Natural killer cell (primary cell): ENCODE measurements at regions not wholly inside any gene's neighbourhood (a gene's known extent, or its start where the extent isn't known, plus 50 kb on each side); places are given as distances from the start of the nearest gene placed in this dataset.

Source experiments
- ATAC-seq, 3 donors: fragments of 150-1000 bp in 2 of 3; fragments of 200-7000 bp in 1 of 3; cut with Tn5 transposase; 1 replicate in 1 of 3; 2 replicates in 2 of 3; pipeline ENCODE4 v1.10.0; 2021; ENCODE audit warnings: mild to moderate bottlenecking in 2 of 3, moderate library complexity in 2 of 3
- DNase-seq, 2 donors: peaks; one replicate each; pipeline versions ENCODE4 v3.0.0 to v3.0.0-alpha.2; 2013 to 2021; ENCODE audit warnings: mixed read lengths in 1 of 2
- H3K27ac ChIP-seq: one replicate; pipeline ENCODE4 v1.5.1; 2013; ENCODE audit warnings: mild to moderate bottlenecking, low read length
- H3K27me3 ChIP-seq: one replicate; pipeline ENCODE4 v1.6.1; 2013; ENCODE audit warnings: low read length; ENCODE audit not compliant: control insufficient read depth, insufficient read depth
- H3K36me3 ChIP-seq: one replicate; pipeline ENCODE4 v1.6.1; 2013; ENCODE audit warnings: low read length; ENCODE audit not compliant: control insufficient read depth, insufficient read depth
- H3K4me1 ChIP-seq: one replicate; pipeline ENCODE4 v1.6.1; 2013; ENCODE audit warnings: low read length; ENCODE audit not compliant: control insufficient read depth, insufficient read depth
- H3K4me3 ChIP-seq: one replicate; pipeline ENCODE4 v1.5.1; 2013; ENCODE audit warnings: low read length
- H3K9me3 ChIP-seq: one replicate; pipeline ENCODE4 v1.6.1; 2013; ENCODE audit warnings: low read length; ENCODE audit not compliant: control insufficient read depth, insufficient read depth
- H3K27ac Mint-ChIP-seq, 2 donors: one replicate each; pipeline ENCODE4 v1.8.0; 2022; ENCODE audit warnings: mild to moderate bottlenecking in 2 of 2, mixed read lengths in 2 of 2, moderate library complexity in 1 of 2
- H3K27me3 Mint-ChIP-seq, 2 donors: one replicate each; pipeline ENCODE4 v1.8.0; 2022; ENCODE audit warnings: low read depth in 2 of 2, mixed read lengths in 2 of 2
- H3K36me3 Mint-ChIP-seq: one replicate; pipeline ENCODE4 v1.8.0; 2022; ENCODE audit warnings: mixed read lengths
- H3K4me1 Mint-ChIP-seq, 2 donors: one replicate each; pipeline ENCODE4 v1.8.0; 2022; ENCODE audit warnings: mixed read lengths in 2 of 2
- H3K4me3 Mint-ChIP-seq: one replicate; pipeline ENCODE4 v1.8.0; 2022; ENCODE audit warnings: mild to moderate bottlenecking, moderate library complexity, mixed read lengths
- H3K9me3 Mint-ChIP-seq, 2 donors: one replicate each; pipeline ENCODE4 v1.8.0; 2022; ENCODE audit warnings: mixed read lengths in 2 of 2
- WGBS: methylation state at CpG from one replicate; pipeline ENCODE4 v1.1.7; 2013; ENCODE audit warnings: missing lambda C conversion rate; ENCODE audit not compliant: insufficient coverage; 5-methylcytosine and 5-hydroxymethylcytosine counted together
- intact Hi-C: fragments of 100-400 bp; cut with micrococcal nuclease; formaldehyde crosslinking; loops from one replicate; pipeline ENCODE4 v1.14.2; 2022
- TF ChIP-seq, protein P1 (sequence below): fragments of 200-600 bp; IDR thresholded peaks from one replicate; pipeline ENCODE4 v1.8.0; 2022; ENCODE audit warnings: antibody characterized with exemption

DNA sequence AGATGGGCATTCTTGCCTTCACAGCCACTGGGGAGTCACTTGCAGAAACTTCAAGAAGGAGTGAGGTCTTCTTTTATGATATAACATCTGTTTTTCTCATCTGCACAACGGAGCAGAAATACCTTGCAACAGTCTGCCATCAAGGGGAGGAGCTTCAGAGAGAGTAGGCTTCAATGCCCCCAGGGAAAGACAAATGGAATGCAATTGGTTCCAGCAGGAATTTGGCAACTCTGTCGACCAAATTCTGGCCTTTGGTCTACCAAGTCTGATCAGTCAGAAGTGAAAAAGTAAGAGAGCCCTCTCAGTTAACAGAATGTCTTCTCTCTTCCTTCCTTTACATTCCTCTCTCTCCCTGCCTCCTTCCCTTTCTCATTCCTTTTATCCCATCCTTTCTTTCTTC lies 229.3 kb downstream of the IDS start:
- Mint-ChIP-seq H3K9me3 (no peaks in the 10 kb centered on the region), H3K36me3 (no peaks in the 10 kb centered on the region), H3K27me3 (peaks cover 0 to 2% of the 10 kb centered on the region in 2 donors), H3K4me1 (no peaks in the 10 kb centered on the region), H3K4me3 (no peak overlapping the region), H3K27ac (no peak overlapping the region)
- Histone ChIP-seq H3K4me1 (no peaks in the 10 kb centered on the region), H3K36me3 (no peaks in the 10 kb centered on the region), H3K27ac (no peak overlapping the region), H3K27me3 (no peaks in the 10 kb centered on the region), H3K4me3 (no peak overlapping the region), H3K9me3 (no peaks in the 10 kb centered on the region)
- DNase-seq (no peak), ATAC-seq (no peak)
- 53% methylated on average over 2 of the region's 2 CpGs for WGBS
- intact Hi-C loops = no loop called here
- TF ChIP-seq, protein P1, sequence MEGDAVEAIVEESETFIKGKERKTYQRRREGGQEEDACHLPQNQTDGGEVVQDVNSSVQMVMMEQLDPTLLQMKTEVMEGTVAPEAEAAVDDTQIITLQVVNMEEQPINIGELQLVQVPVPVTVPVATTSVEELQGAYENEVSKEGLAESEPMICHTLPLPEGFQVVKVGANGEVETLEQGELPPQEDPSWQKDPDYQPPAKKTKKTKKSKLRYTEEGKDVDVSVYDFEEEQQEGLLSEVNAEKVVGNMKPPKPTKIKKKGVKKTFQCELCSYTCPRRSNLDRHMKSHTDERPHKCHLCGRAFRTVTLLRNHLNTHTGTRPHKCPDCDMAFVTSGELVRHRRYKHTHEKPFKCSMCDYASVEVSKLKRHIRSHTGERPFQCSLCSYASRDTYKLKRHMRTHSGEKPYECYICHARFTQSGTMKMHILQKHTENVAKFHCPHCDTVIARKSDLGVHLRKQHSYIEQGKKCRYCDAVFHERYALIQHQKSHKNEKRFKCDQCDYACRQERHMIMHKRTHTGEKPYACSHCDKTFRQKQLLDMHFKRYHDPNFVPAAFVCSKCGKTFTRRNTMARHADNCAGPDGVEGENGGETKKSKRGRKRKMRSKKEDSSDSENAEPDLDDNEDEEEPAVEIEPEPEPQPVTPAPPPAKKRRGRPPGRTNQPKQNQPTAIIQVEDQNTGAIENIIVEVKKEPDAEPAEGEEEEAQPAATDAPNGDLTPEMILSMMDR = no peak

DNA sequence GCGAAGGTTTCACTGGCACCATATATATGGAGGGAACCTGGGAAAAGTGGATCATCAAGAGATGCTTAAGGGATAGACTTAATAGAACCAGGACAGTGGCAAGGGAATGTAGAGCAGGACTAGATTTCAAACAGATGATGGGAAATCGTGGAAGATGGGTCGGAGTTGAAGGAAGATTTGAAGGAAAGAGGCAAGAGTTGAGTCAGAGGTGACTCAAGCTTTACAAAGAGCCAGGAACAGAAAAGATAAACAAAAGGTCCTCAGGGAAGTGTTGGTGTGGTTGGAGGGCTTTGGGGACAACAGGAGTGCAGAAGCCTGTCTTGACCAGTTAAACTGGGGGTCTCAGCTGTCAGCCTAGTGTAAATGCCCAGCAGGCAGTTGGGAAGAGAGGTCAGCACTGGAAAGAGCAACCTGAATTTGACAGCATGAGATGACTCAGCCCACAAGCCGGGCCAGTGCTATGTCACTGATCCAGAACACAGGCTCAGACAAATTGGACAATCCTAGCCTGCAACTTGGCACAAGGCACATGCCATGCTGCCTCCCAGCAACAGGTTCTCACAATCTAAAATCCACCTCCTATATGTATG lies 230.5 kb downstream of the IDS start:
- Histone ChIP-seq H3K27me3 (no peaks in the 10 kb centered on the region), H3K4me3 (no peak overlapping the region), H3K4me1 (no peaks in the 10 kb centered on the region), H3K9me3 (no peaks in the 10 kb centered on the region), H3K36me3 (no peaks in the 10 kb centered on the region), H3K27ac (no peak overlapping the region)
- ATAC-seq (no peak), DNase-seq (no peak)
- WGBS = 83% methylated on average over 4 of the region's 4 CpGs
- H3K27me3 Mint-ChIP-seq = peaks cover 0 to 2% of the 10 kb centered on the region in 2 donors
- no peak overlapping the region for H3K4me3 Mint-ChIP-seq
- no peaks in the 10 kb centered on the region for H3K36me3 Mint-ChIP-seq
- no peaks in the 10 kb centered on the region for H3K4me1 Mint-ChIP-seq
- intact Hi-C loops = no loop called here
- TF ChIP-seq, protein P1 = no peak
- H3K9me3 Mint-ChIP-seq = no peaks in the 10 kb centered on the region
- H3K27ac Mint-ChIP-seq = no peak overlapping the region

GRCh38 chrX:149272690-149273463 lies 232.2 kb downstream of the IDS start:
- DNase-seq (no peak), ATAC-seq (no peak)
- TF ChIP-seq, protein P1 = no peak
- Mint-ChIP-seq H3K9me3 (no peaks in the 10 kb centered on the region), H3K36me3 (no peaks in the 10 kb centered on the region), H3K27me3 (no peaks in the 10 kb centered on the region), H3K4me1 (no peaks in the 10 kb centered on the region), H3K27ac (no peak overlapping the region), H3K4me3 (no peak overlapping the region)
- Histone ChIP-seq H3K4me1 (no peaks in the 10 kb centered on the region), H3K27ac (no peak overlapping the region), H3K4me3 (no peak overlapping the region), H3K36me3 (no peaks in the 10 kb centered on the region), H3K9me3 (no peaks in the 10 kb centered on the region), H3K27me3 (no peaks in the 10 kb centered on the region)
- 93% methylated on average over 7 of the region's 10 CpGs for whole genome bisulfite sequencing
- intact Hi-C loops = no loop called here
